HG02678 (cell line): ENCODE measurements at regions not wholly inside any gene's neighbourhood (a gene's known extent, or its start where the extent isn't known, plus 50 kb on each side); places are given as distances from the start of the nearest gene placed in this dataset.
"Not testable (repeated sequence)": the region's sequence is repeated elsewhere in the genome, so short reads cannot be mapped to it uniquely, and the experiment has no call there.

Experiments used
- ATAC-seq: cut with Tn5 transposase; IDR thresholded peaks from one replicate; pipeline ENCODE4 v1.9.1; 2021; ENCODE audit warnings: mild to moderate bottlenecking, moderate library complexity; ENCODE audit not compliant: unreplicated experiment

- ATAC-seq: no peak
These were observed 65.7 kb downstream of the SLITRK5 start for GRCh38 chr13:87736849-87737385.

- no peak for ATAC-seq
These were observed 82.9 kb downstream of the SLITRK5 start for GRCh38 chr13:87754097-87754496.

GRCh38 chr13:87769445-87769844 is 98.3 kb downstream of the SLITRK5 start:
- ATAC-seq: no peak

GRCh38 chr13:87777387-87777786 is 106.2 kb downstream of the SLITRK5 start:
- no peak for ATAC-seq

GRCh38 chr13:87778128-87778527 is 107.0 kb downstream of the SLITRK5 start:
- no peak for ATAC-seq

GRCh38 chr13:87779426-87779825 is 108.3 kb downstream of the SLITRK5 start:
- ATAC-seq: no peak

- ATAC-seq: no peak
These were observed 112.2 kb downstream of the SLITRK5 start for GRCh38 chr13:87783366-87783765.

- no peak for ATAC-seq
These were observed 117.2 kb downstream of the SLITRK5 start for GRCh38 chr13:87788363-87788762.

GRCh38 chr13:87792878-87793277 is 121.7 kb downstream of the SLITRK5 start:
- ATAC-seq: no peak

- no peak for ATAC-seq
These were observed 127.4 kb downstream of the SLITRK5 start for GRCh38 chr13:87798536-87798935.

GRCh38 chr13:87810391-87810801 is 139.2 kb downstream of the SLITRK5 start:
- no peak for ATAC-seq

- ATAC-seq: no peak
These were observed 139.8 kb downstream of the SLITRK5 start for GRCh38 chr13:87810920-87811344.

- no peak for ATAC-seq
These were observed 143.2 kb downstream of the SLITRK5 start for GRCh38 chr13:87814403-87814802.

- ATAC-seq: no peak
These were observed 149.1 kb downstream of the SLITRK5 start for GRCh38 chr13:87820241-87820640.

- no peak for ATAC-seq
These were observed 150.3 kb downstream of the SLITRK5 start for GRCh38 chr13:87821512-87821911.

GRCh38 chr13:87826301-87826700 is 155.1 kb downstream of the SLITRK5 start:
- not testable (repeated sequence) for ATAC-seq

GRCh38 chr13:87827479-87827878 is 156.3 kb downstream of the SLITRK5 start:
- no peak for ATAC-seq

- ATAC-seq: no peak
These were observed 166.4 kb downstream of the SLITRK5 start for GRCh38 chr13:87837522-87837921.

- no peak for ATAC-seq
These were observed 166.8 kb downstream of the SLITRK5 start for GRCh38 chr13:87837946-87838345.

GRCh38 chr13:87851410-87851809 is 180.2 kb downstream of the SLITRK5 start:
- ATAC-seq: no peak

- no peak for ATAC-seq
These were observed 184.4 kb downstream of the SLITRK5 start for GRCh38 chr13:87855553-87855952.

- ATAC-seq: no peak
These were observed 188.1 kb downstream of the SLITRK5 start for GRCh38 chr13:87859261-87859660.

- no peak for ATAC-seq
These were observed 196.3 kb downstream of the SLITRK5 start for GRCh38 chr13:87867426-87867825.
